ENCODE measurements at regions not wholly inside any gene's neighbourhood (a gene's known extent, or its start where the extent isn't known, plus 50 kb on each side); places are given as distances from the start of the nearest gene placed in this dataset.

DNA sequence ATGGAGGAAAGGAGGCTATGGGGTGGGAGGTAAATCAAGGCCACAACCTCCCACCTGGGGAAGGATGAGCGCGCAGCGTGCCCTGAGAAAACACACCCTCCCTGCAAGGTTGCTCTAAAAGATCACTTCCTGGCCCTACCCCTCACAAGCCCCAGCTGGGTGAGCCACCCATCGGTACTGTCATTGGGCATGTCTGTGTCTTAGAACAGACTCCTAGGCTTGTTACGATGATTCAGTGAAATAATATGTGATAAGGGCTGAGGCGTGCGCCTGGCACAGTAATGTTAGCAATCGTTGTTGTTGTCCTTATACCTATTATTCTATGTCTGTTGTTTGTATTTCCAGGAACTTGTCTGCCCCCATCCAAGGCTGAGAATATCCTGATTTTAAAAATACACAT, 175.1 kb downstream of the ZFP36L2 start:
- no peak for DNase-seq

DNA sequence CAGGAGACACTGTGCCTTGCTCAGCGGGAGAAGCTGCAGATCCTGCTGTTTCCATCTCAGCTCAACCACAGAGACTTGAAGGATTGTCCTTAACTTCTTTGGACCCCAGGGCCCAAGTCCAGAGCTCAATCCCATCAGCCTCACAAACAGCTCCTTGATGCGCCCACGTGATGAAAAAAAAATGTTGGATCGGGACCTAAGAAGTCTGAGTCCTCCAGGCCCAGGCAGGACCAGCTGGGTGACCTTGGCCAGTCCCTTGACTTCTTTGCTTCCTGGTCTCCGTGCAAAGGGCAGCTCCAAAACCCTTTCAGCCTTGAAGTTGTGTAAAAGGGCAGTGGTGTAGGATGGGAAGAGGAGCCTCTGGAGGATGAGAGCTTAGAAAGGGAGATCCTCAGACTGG, 175.5 kb downstream of the ZFP36L2 start:
- no peak for DNase-seq

DNA sequence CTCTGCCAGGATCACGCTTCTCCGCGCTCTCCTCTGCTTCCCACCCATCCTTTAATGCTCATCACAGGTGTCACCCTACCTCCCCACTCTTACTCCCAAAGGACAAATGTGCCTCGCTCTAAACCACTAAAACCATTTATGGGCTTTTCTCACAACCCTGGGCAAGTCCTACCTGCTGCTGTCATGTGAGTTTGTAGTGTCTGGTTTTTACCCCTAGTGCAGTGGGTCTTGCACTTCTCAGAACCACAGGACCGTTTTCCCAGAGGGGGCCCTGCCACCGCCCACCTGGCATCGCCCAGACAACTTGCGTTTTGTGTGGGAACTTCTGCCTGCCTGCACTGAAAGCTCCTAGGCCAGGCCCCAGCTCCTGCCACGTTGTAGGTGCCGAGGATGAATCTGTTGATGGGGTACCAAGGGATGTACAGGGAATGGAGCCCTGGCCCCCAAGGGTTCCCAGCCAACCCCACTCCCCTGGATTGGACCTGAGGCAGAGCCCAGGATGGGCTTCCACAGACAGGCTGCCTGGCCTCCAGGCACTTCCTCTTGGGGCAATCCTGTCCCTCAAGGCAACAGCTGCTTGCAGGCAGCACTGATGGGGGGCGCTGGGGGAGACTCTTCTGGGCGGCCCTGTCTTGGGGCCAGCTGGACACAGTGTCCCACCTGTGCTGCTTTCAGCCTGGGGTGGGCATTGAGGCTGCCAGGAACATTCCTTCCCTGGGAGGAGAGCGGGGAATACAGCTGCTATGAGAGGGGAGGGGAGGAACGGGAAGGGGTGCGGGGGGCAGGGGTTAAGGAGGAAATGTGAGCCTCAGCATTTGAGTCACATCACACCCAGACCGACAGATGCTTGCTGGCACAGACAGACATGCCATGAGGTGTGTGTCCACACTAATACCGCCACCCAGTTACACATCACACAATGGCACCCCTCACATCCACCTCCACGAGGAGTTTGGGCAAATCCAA, 176.3 kb downstream of the ZFP36L2 start:
- DNase-seq: no peak

DNA sequence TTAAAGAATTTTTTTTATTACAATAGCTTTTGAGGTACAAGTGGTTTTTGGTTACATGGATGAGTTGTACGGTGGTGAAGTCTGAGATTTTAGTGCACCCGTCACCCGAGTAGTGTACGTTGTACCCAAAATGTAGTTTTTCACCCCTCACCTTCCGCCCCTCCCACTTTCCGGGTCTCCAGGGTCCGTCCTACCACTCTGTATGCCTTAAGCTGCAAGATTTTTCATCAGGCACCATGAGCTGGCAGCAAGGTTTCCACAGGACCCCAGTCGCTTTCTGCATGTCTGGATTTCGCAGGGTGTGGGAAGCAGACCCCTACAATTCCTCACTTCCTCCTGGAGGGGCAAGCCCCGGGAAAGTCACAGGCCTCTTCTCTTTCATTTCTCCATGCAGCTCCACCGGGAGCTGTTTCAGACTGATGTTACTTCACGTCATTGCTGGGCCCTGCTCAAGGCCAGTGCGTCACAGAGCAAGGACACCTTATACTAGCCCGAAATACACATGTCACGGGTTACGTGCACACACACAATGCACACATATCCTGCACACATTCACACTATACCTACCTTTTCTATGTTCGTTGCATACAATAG, 179.1 kb downstream of the ZFP36L2 start:
- DNase-seq: no peak

DNA sequence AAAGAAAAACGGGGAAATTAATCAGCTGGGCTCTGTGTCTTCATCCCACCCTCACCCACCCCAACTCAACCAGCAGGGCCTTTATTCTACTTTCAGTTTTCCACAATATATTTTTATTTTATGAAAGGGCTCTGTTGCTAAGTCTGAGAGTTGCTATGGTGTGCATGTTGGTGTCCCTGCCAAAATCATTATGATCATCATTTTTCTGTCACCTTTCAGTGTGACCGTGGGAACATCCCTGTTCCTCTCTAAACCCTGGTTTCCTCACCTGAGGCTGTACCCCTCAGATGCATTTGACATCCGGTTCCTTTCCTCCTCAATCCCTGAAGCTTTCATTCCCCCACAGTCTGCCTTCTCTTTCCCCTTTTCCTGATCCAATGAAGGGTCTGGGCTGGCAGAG, 180.5 kb downstream of the ZFP36L2 start:
- DNase-seq: no peak

DNA sequence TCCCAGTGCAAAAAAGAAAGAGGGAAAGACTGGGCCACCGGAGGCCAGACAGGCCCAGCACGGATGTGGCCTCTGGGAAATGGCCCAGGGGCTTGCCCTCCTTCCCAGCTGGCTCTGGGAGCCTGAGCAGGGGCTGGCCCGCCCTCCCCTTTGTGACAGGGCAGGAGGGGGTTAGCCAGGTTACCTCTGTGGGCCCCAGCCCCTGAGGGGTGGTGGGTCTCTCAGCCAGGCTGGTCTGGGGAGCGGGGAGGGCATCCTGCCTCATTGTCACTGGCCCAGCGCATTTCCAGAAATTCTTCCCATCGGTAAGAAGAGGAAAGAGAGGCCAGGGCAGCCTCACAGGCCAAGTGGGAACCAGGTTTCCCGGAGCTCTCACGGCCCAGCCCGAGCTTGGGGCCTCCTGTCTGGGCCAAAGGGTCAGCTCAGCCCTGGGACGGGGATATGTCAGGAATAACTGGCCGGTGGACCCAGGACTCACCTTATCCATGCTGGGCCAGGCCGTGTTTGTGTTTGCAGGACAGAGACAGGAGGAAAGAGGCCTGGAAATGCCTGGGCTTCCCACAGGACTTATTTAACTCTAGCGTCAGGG, 182.2 kb downstream of the ZFP36L2 start:
- no peak for DNase-seq

DNA sequence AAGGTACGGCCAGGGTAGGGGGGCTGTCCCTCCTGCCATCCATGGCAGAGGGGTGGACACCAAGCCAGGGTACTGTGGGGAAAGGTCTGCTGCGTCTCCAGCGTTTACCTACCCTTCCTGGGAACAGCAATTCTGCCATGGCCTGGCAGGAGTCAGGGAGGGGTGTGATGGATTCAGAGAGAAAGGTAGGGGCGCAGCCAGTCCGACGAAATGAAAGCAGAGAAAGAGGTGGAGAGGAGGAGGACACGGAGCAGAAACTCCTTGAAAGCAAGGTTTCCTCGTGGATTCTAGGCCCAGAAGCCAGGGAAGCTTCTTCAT, 182.9 kb downstream of the ZFP36L2 start:
- no peak for DNase-seq

DNA sequence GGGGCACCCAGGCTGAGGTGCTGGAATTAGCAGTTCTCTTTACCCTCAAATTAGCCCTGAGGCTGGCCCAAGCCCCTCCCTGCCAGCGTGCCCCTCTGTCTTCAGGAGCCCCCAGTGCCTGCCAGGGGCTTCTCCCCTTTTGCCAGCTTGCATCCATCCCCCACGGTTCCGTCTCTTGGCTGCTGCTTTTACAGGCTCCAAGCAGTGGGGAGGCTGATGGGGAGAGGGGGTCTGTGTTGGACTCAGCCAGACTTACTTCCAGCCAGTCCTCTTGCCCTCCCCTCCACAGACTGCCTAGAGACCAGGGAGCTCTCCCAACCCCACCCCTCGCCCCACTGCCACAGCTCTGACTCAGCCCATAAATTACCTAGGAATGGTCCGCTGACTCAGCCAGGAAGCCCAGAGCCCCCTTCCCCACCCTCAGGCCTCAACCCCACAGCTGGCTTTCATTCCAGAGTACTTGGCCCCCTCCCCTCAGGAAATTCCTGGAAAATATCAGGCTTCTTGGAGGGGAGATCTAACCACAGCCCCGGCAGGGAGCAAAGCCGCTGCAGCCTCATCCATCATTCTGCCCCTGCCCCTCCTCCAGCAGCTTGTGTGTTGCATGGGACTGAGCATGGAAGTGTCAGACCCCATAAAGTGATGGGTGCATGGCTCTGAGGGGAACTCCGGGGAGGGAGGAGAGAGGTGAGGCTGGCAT, 184.6 kb downstream of the ZFP36L2 start:
- DNase-seq: no peak

DNA sequence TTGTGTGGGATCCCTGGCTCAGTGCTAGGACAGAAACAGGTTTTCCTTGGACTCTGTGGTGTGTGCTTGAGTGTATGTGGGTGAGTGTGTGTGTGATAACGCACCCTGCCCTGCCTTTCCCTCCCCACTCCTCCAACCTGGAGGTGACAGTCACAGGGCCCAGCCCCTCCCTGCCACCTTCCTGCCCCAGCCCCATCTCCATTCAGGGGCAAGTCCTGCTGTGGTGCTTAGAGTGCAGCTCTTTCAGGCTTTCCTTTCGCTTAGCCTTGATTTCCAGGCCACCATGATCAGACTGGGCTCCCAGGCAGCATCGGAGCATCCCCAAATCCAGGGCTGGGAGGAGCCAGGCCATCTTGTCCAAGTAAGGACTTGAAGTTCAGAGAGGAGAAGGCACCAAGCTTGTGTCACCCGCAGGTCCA, 185.2 kb downstream of the ZFP36L2 start:
- no peak for DNase-seq

DNA sequence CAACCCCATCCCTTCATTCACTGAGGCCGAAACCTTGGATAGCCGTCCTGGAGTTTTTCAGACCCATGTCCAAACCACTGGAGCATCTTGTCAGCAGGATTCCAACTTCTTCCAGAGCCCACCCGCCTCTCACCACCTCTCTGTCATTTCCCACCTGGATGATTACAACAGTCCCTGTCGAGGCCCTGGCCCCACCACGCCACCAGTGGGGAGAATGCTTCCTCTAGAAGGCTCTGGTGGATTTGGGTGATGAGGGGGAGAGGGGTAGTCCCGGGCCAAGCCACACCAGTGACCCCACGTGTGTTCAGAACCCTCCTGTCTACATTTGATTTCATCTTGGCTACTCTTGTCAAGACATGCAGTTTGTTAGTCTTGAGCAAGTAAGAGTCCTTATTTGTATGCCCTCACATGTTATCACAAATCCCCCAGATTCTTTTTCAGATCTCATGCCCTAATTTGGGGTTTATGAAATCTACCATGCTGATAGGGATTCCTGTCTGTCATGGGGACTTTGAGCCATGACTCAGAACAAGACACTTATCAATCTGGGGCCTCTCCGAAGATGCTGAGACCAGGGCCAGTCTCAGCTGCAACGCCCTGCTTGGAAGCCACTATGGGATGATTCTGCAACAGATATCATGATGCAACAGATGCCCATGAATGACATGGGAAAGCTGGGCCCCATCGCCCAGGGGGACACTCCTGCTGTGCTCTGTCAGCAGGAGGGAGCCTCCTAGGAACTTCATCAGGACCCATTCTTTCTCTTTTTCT, 186.1 kb downstream of the ZFP36L2 start:
- DNase-seq: no peak

DNA sequence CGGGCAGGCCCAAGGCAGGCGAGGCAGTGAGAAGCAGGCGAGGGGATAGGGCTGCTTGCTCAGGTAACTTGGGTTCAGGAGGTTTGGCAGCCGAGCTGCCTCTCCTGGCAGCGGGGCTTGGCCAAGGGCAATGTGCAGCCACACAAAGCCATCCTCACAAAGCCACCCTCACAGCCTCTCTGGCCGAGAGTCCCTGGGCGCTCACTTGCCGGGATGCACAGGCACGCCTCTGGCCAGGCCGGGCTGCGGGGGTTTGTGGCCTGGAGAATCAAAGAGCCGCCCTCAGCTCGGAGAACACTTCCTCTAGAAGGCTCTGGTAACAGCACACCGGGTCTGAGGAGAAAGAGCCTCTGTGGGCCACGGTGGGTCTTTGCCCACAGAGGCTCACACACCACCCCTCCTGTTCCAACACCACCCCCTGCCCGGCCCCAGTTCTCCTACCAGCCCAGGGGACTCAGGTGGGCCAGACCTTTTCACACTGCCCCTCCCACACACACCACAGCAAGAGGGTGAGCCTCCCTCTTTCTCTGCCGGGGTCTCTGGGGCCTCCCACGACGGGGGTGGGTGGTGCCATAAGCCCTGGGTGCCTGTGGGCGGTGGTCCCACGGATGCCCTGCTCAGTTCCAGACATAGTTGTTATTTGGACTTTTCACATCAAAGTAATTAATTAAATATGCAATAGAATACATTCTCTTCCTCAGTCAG, 186.9 kb downstream of the ZFP36L2 start:
- DNase-seq: no peak

DNA sequence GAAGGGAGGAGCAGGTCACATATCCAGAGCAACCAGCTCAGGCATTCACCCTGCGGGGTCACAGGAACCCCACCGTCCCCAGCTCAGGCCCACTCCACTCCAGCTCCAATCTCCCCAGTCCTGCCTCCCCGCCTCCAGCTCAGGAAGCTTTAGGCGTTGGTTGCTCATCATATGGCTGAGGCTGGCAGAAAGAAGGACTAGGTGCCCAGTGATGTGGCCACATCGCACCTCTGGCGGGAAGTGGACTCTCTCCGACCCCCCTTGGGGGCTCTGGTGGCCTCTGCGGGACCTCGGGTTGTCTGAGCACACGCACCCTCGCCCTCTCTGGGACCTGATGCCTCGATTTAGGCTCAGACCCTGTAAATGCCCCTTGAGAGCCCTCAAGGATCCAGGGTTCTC, 187.7 kb downstream of the ZFP36L2 start:
- DNase-seq: no peak

DNA sequence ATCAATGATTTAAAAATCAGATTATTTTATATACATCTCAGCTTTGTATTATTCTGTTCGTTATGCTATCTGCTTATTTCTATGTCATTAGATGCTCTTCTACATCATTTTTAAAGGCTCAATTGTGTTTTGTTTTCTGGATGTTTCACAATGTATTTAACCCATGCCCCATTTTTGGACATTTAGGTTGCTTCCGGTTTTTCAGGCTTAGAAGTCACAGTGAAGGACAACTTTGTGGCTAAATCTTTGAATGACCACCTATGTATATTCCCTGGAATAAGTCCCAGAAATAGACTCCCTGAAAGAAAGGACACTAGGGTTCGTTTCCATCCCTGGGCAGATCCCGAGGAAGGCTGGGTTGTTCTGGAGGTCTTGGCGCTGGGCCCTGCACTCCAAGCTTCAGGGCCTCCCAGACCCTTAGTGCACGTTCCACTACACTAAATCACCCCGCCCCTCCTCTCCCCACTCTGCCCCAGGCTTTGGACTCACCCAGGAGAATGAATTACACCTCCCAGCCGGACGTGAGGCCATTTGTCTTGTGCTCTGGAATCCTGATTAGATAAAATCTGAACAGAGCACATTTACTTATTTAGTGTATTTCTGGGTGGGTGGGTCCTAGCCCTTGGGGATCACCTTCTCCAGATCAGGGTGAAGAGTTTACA, 188.2 kb downstream of the ZFP36L2 start:
- DNase-seq: no peak

DNA sequence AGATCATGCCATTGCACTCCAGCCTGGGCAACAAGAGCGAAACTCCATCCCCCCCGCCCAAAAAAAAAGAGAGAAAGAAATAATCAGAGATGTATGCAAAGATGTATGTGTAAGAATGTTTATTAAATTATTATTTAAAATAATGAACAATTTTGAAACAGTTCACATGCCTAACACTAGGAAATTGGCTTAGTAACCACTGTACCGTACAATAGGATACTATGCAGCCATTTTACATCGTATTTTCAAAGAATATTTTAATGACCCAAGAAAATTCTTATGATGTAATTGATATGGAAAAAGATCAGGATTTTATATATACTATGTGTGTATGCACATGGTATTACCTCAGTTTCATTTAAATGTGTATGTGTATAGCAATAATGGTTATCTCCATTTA, 190.5 kb downstream of the ZFP36L2 start:
- DNase-seq: no peak

DNA sequence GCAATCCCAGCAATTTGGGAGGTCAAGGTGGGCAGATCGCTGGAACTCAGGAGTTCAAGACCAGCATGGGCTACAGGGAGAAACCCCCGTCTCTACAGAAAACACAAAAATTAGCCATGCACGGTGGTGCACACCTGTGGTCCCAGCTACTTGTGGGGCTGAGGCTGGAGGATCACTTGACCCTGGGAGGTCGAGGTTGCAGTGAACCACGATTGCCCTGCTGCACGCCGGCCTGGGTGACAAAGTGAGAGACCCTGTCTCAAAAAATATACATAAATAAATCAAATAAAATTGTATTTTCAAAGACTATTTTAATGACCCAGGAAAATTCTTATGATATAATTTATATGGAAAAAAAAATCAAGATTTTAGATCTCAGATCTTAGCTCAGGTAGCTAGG, 191.5 kb downstream of the ZFP36L2 start:
- no peak for DNase-seq

DNA sequence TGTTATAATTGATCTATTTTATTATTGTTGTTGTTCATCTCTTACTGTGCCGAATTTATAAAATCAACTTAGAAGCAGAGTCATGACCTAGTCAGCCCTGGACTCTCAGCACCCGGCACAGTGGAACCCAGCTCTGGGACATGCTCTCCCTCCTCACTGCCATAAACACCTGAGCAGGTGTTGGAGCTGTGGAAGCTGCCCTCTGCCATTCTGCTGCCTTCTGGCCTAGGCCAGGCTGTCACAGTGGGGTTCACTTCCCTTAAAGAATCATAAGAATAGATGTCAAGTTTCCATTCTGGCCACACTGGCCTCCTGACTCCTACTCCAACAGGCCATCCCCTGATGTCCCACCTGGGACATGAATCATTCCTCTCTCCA, 192.2 kb downstream of the ZFP36L2 start:
- DNase-seq: no peak

DNA sequence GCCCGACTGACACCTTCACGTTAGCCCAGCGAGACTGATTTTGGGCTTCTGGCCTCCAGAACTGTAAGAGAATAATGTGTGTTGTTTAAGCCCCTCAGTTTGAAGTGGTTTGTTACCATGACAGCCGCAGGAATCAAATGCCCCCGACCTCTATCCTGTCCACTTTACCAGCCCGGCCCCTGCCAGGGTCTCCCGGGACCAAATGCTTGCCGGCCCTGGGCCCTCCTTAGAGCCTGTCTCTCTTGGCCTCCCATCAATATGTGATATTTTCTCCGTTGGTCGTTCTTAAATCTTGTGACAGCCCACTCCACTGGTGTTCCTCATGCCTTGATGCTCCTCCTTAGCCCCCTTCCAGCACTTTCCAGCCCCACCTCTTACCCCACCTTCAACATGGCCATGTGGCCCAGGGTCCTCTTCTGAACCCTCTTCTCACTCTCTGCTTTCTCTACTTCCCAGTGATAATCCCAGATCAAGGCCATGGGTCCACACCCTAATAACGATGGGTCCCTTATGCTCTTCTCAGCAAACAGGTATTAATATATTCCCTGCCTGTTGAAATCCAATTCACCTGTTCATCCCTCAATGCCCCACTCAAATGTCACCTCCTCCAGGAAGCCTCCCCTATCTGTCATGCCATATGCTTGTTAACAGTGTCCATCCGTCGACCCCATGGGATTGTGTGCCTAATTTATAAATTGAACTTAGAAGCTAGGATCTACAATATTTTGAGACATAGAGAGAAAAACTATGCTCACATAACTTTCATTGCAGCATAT, 192.8 kb downstream of the ZFP36L2 start:
- no peak for DNase-seq

DNA sequence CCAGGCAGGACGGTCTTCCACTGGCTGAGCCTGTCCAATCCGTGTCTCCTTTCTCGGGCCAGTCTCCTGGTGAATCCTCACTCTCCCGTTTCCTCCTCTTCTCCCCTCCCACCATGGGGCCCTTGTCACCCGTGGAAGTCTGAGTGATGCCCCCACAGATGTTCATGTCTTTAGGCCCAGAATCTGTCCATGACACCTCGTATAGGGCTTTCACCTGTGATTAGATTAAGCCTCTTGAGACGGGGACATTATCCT, 193.5 kb downstream of the ZFP36L2 start:
- no peak for DNase-seq

DNA sequence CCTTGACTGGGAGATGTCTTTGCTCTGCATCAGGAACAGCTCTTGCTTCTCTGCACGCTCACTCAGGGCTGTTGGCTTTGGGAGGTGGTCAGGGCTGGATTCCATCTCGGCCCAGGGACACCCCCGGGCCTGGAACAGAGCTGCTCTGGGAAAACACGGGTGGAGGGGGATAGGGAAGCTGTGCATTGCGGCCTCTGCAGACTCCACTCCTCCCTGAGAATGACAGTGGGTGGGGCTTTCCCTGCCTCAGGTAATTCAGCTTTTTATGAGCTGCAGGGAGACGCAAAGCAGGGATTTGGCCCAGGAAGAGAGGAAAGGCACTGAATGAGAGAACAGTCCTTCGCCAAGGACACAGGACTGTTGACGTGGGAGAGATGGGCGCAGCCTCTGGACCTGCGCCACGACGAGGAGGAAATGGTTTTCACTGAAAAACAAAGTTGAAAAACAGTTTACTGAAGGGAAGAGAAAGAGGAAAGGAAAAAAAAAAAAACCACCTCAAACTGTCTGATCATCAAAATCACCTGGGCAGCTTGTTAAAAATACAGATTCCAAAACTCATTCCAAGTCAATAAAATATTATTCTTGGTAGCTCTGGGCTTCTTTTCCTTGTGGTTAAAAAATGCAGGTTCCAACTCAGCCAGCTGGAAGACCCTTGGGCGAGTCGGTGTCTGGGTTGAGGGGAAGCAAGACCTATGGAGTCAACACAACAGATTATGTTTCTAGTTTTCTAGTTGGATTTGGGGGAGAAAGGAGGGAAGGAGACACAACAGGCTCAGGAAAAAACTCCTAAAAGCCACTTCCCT, 194.0 kb downstream of the ZFP36L2 start:
- DNase-seq: no peak

DNA sequence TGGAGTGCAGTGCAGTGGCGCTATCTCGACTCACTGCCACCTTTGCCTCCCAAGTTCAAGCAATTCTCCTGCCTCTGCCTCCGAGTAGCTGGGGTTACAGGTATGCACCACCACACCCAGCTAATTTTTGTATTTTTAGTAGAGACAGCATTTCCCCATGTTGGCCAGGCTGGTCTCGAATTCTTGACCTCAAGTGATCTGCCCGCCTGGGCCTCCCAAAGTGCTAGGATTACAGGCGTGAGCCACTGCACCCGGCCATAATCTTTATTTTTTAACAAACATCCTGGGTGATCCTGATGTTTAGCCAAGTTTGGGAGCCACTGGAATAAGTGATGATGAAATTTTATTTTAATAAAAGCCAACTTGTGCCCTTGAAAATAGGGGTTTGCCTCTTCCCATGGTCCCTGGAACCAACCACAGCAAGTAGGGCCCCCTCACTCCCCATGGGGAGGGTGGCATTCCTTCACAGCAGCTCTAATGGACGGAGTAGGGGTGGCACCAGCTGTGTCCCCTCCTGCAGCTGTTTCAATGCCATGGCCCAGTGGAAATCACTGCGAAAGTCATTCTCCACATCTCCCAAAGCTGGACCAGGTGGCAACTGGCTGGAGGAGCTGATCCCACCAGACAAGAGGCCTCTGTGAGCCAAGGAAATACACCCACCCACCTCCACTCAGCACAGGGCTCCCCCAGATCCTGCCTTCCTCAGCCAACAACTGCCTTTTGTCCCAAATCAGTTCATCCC, 194.8 kb downstream of the ZFP36L2 start:
- no peak for DNase-seq
